ENCODE measurements at regions not wholly inside any gene's neighbourhood (a gene's known extent, or its start where the extent isn't known, plus 50 kb on each side); places are given as distances from the start of the nearest gene placed in this dataset.
A peak's percentile ranks its signal among the peaks of the same experiment; 100 is the strongest.

- Histone ChIP-seq H3K4me3 (ENCODE audit: insufficient read depth in 1 of 2, low read depth in 1 of 2, low read length in 2 of 2) (no peak overlapping the region), H3K14ac (ENCODE audit: low read length in 2 of 2) (no peak overlapping the region), H2AK5ac (ENCODE audit: low read length, severe bottlenecking) (no peak overlapping the region), H3K18ac (ENCODE audit: low read depth in 1 of 2, low read length in 2 of 2) (no peak overlapping the region), H3K79me1 (replicated peaks; ENCODE audit: low read length, poor library complexity, severe bottlenecking) (no peaks in the 10 kb centered on the region), H2BK5ac (ENCODE audit: low read depth, low read length, poor library complexity, severe bottlenecking) (no peak overlapping the region), H3K23ac (ENCODE audit: low read length in 2 of 2) (no peak overlapping the region), H3K4me1 (ENCODE audit: control insufficient read depth, insufficient read depth, low read depth, low read length) (no peaks in the 10 kb centered on the region), H3K27me3 (ENCODE audit: control insufficient read depth in 1 of 2, insufficient read depth in 1 of 2, low read length in 2 of 2) (no peaks in the 10 kb centered on the region), H3K27ac (ENCODE audit: low read length, poor library complexity, severe bottlenecking) (no peak overlapping the region), H2AFZ (ENCODE audit: low read depth, low read length) (peak overlapping the region; percentile 3), H4K91ac (ENCODE audit: low read length) (peak overlapping the region; percentile 61), H3K4me2 (ENCODE audit: low read length, poor library complexity, severe bottlenecking) (no peak overlapping the region), H3K9ac (ENCODE audit: low read length) (peak overlapping the region; percentile 62), H3K36me3 (ENCODE audit: control insufficient read depth in 1 of 2, insufficient read depth in 2 of 2, low read depth in 1 of 2, low read length in 2 of 2) (no peaks in the 10 kb centered on the region), H2BK120ac (ENCODE audit: low read depth, low read length) (no peak overlapping the region), H2BK12ac (ENCODE audit: low read length in 2 of 2) (no peak overlapping the region), H3K9me3 (ENCODE audit: control insufficient read depth, low read length) (no peaks in the 10 kb centered on the region), H2BK15ac (ENCODE audit: low read depth, poor library complexity, severe bottlenecking) (no peak overlapping the region), H3K4ac (ENCODE audit: low read depth in 1 of 2, low read length in 2 of 2) (no peak overlapping the region), H4K8ac (ENCODE audit: low read length) (peak overlapping the region; percentile 19)
- DNase-seq: peak; percentile 69
- WGBS: 59% methylated on average over 6 of the region's 6 CpGs
Measured at GRCh38 chr6:105748737-105749161, 337.4 kb upstream of the PRDM1 start.

GRCh38 chr6:105747823-105748405 lies 338.2 kb upstream of the PRDM1 start:
- Histone ChIP-seq H3K23ac (ENCODE audit: low read length in 2 of 2) (no peak overlapping the region), H3K4me2 (ENCODE audit: low read length, poor library complexity, severe bottlenecking) (no peak overlapping the region), H2BK120ac (ENCODE audit: low read depth, low read length) (no peak overlapping the region), H3K18ac (ENCODE audit: low read depth in 1 of 2, low read length in 2 of 2) (no peak overlapping the region), H2AFZ (ENCODE audit: low read depth, low read length) (no peak overlapping the region), H4K91ac (ENCODE audit: low read length) (no peak overlapping the region), H4K8ac (ENCODE audit: low read length) (no peak overlapping the region), H3K4ac (ENCODE audit: low read depth in 1 of 2, low read length in 2 of 2) (no peak overlapping the region), H3K4me1 (ENCODE audit: control insufficient read depth, insufficient read depth, low read depth, low read length) (no peaks in the 10 kb centered on the region), H2BK12ac (ENCODE audit: low read length in 2 of 2) (no peak overlapping the region), H3K79me1 (replicated peaks; ENCODE audit: low read length, poor library complexity, severe bottlenecking) (no peaks in the 10 kb centered on the region), H3K27ac (ENCODE audit: low read length, poor library complexity, severe bottlenecking) (no peak overlapping the region), H2AK5ac (ENCODE audit: low read length, severe bottlenecking) (no peak overlapping the region), H3K9me3 (ENCODE audit: control insufficient read depth, low read length) (no peaks in the 10 kb centered on the region), H3K14ac (ENCODE audit: low read length in 2 of 2) (no peak overlapping the region), H3K9ac (ENCODE audit: low read length) (peak overlapping the region; percentile 29), H2BK15ac (ENCODE audit: low read depth, poor library complexity, severe bottlenecking) (no peak overlapping the region), H2BK5ac (ENCODE audit: low read depth, low read length, poor library complexity, severe bottlenecking) (no peak overlapping the region), H3K27me3 (ENCODE audit: control insufficient read depth in 1 of 2, insufficient read depth in 1 of 2, low read length in 2 of 2) (no peaks in the 10 kb centered on the region), H3K4me3 (ENCODE audit: insufficient read depth in 1 of 2, low read depth in 1 of 2, low read length in 2 of 2) (no peak overlapping the region), H3K36me3 (ENCODE audit: control insufficient read depth in 1 of 2, insufficient read depth in 2 of 2, low read depth in 1 of 2, low read length in 2 of 2) (no peaks in the 10 kb centered on the region)
- WGBS: no CpG with 5 or more reads among the region's 3 CpGs
- no peak for DNase-seq

GRCh38 chr6:105746509-105746908 lies 339.6 kb upstream of the PRDM1 start:
- 89% methylated on average over 1 of the region's 1 CpG for WGBS
- H2BK12ac ChIP-seq (ENCODE audit: low read length in 2 of 2): no peak overlapping the region
- DNase-seq: no peak
- H3K4me1 ChIP-seq (ENCODE audit: control insufficient read depth, insufficient read depth, low read depth, low read length): no peaks in the 10 kb centered on the region
- no peaks in the 10 kb centered on the region for H3K79me1 ChIP-seq (replicated peaks; ENCODE audit: low read length, poor library complexity, severe bottlenecking)
- no peak overlapping the region for H4K8ac ChIP-seq (ENCODE audit: low read length)
- no peak overlapping the region for H3K4me2 ChIP-seq (ENCODE audit: low read length, poor library complexity, severe bottlenecking)
- no peak overlapping the region for H3K9ac ChIP-seq (ENCODE audit: low read length)
- no peak overlapping the region for H2AK5ac ChIP-seq (ENCODE audit: low read length, severe bottlenecking)
- H2BK15ac ChIP-seq (ENCODE audit: low read depth, poor library complexity, severe bottlenecking): no peak overlapping the region
- no peak overlapping the region for H3K18ac ChIP-seq (ENCODE audit: low read depth in 1 of 2, low read length in 2 of 2)
- no peak overlapping the region for H3K4ac ChIP-seq (ENCODE audit: low read depth in 1 of 2, low read length in 2 of 2)
- H3K27me3 ChIP-seq (ENCODE audit: control insufficient read depth in 1 of 2, insufficient read depth in 1 of 2, low read length in 2 of 2): no peaks in the 10 kb centered on the region
- H2BK5ac ChIP-seq (ENCODE audit: low read depth, low read length, poor library complexity, severe bottlenecking): no peak overlapping the region
- no peak overlapping the region for H3K23ac ChIP-seq (ENCODE audit: low read length in 2 of 2)
- H2AFZ ChIP-seq (ENCODE audit: low read depth, low read length): no peak overlapping the region
- H3K27ac ChIP-seq (ENCODE audit: low read length, poor library complexity, severe bottlenecking): no peak overlapping the region
- no peaks in the 10 kb centered on the region for H3K9me3 ChIP-seq (ENCODE audit: control insufficient read depth, low read length)
- H3K4me3 ChIP-seq (ENCODE audit: insufficient read depth in 1 of 2, low read depth in 1 of 2, low read length in 2 of 2): no peak overlapping the region
- H3K36me3 ChIP-seq (ENCODE audit: control insufficient read depth in 1 of 2, insufficient read depth in 2 of 2, low read depth in 1 of 2, low read length in 2 of 2): no peaks in the 10 kb centered on the region
- H3K14ac ChIP-seq (ENCODE audit: low read length in 2 of 2): no peak overlapping the region
- H2BK120ac ChIP-seq (ENCODE audit: low read depth, low read length): no peak overlapping the region
- no peak overlapping the region for H4K91ac ChIP-seq (ENCODE audit: low read length)

- H3K18ac ChIP-seq (ENCODE audit: low read depth in 1 of 2, low read length in 2 of 2): no peak overlapping the region
- DNase-seq: no peak
- no peaks in the 10 kb centered on the region for H3K79me1 ChIP-seq (replicated peaks; ENCODE audit: low read length, poor library complexity, severe bottlenecking)
- H2AK5ac ChIP-seq (ENCODE audit: low read length, severe bottlenecking): no peak overlapping the region
- 32% methylated on average over 1 of the region's 1 CpG for WGBS
- H3K27ac ChIP-seq (ENCODE audit: low read length, poor library complexity, severe bottlenecking): no peak overlapping the region
- H2BK120ac ChIP-seq (ENCODE audit: low read depth, low read length): no peak overlapping the region
- H3K14ac ChIP-seq (ENCODE audit: low read length in 2 of 2): no peak overlapping the region
- no peak overlapping the region for H3K9ac ChIP-seq (ENCODE audit: low read length)
- H2BK12ac ChIP-seq (ENCODE audit: low read length in 2 of 2): no peak overlapping the region
- H3K23ac ChIP-seq (ENCODE audit: low read length in 2 of 2): no peak overlapping the region
- H3K36me3 ChIP-seq (ENCODE audit: control insufficient read depth in 1 of 2, insufficient read depth in 2 of 2, low read depth in 1 of 2, low read length in 2 of 2): no peaks in the 10 kb centered on the region
- H3K27me3 ChIP-seq (ENCODE audit: control insufficient read depth in 1 of 2, insufficient read depth in 1 of 2, low read length in 2 of 2): no peaks in the 10 kb centered on the region
- no peaks in the 10 kb centered on the region for H3K9me3 ChIP-seq (ENCODE audit: control insufficient read depth, low read length)
- no peak overlapping the region for H2BK5ac ChIP-seq (ENCODE audit: low read depth, low read length, poor library complexity, severe bottlenecking)
- H3K4me3 ChIP-seq (ENCODE audit: insufficient read depth in 1 of 2, low read depth in 1 of 2, low read length in 2 of 2): no peak overlapping the region
- no peak overlapping the region for H3K4ac ChIP-seq (ENCODE audit: low read depth in 1 of 2, low read length in 2 of 2)
- no peak overlapping the region for H4K8ac ChIP-seq (ENCODE audit: low read length)
- H4K91ac ChIP-seq (ENCODE audit: low read length): no peak overlapping the region
- no peak overlapping the region for H3K4me2 ChIP-seq (ENCODE audit: low read length, poor library complexity, severe bottlenecking)
- H3K4me1 ChIP-seq (ENCODE audit: control insufficient read depth, insufficient read depth, low read depth, low read length): no peaks in the 10 kb centered on the region
- H2AFZ ChIP-seq (ENCODE audit: low read depth, low read length): no peak overlapping the region
- no peak overlapping the region for H2BK15ac ChIP-seq (ENCODE audit: low read depth, poor library complexity, severe bottlenecking)
Measured at GRCh38 chr6:105746130-105746505, 340.0 kb upstream of the PRDM1 start.

All from mesenchymal stem cell (in vitro differentiated cells and primary cell).